ENCODE measurements at regions not wholly inside any gene's neighbourhood (a gene's known extent, or its start where the extent isn't known, plus 50 kb on each side); places are given as distances from the start of the nearest gene placed in this dataset.

DNA sequence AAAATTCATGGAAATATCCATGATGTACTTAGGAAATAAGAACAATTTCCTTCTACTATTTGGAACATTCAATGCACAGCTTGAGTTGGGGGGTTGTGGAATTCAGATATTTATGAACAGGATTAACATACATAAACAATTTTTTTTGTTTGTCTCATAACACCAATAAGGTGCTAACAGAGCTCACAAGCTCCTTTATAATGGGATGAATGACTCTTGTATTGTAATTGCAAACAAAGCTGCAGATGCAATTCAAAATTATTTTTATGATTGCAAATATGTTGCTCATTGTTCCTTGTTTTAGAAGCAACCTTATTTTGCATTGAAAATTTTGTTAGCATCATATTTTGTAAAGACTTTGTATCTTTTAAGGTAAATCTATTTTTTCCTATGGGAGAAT is 265.7 kb downstream of the PCDH17 start:
- Histone ChIP-seq H4K8ac (replicated peaks; ENCODE audit: insufficient read length, low read depth, low read length) (no peak overlapping the region), H3K4me2 (ENCODE audit: insufficient read depth, insufficient read length, low read length) (no peak overlapping the region), H2AK5ac (ENCODE audit: insufficient read length, low read length) (no peak overlapping the region), H3K14ac (ENCODE audit: insufficient read depth, low read length) (no peak overlapping the region), H2BK12ac (ENCODE audit: insufficient read length, low read depth, low read length) (no peak overlapping the region), H3K9me3 (ENCODE audit: control insufficient read depth, low read depth, low read length) (no peaks in the 10 kb centered on the region), H3K4me1 (ENCODE audit: insufficient read depth, low read length) (no peaks in the 10 kb centered on the region; the same call in 1 of the 2 replicates), H3K79me1 (ENCODE audit: insufficient read depth, low read depth, low read length, poor library complexity, severe bottlenecking) (no peaks in the 10 kb centered on the region), H2BK5ac (ENCODE audit: insufficient read length, low read length) (no peak overlapping the region), H3T11ph (ENCODE audit: low read length) (no peak overlapping the region), H3K27me3 (ENCODE audit: insufficient read depth, low read length) (no peaks in the 10 kb centered on the region), H3K27ac (ENCODE audit: insufficient read length, low read depth, low read length) (no peak overlapping the region), H3K23ac (ENCODE audit: insufficient read length, low read depth, low read length) (no peak overlapping the region), H4K91ac (ENCODE audit: insufficient read length, low read depth, low read length) (no peak overlapping the region), H3K56ac (ENCODE audit: insufficient read length, low read depth, low read length) (no peak overlapping the region), H4K20me1 (ENCODE audit: control insufficient read depth, insufficient read depth, insufficient read length) (no peaks in the 10 kb centered on the region), H2BK120ac (ENCODE audit: low read depth, low read length, poor library complexity, severe bottlenecking) (no peak overlapping the region), H3K23me2 (ENCODE audit: insufficient read length, low read depth, low read length, poor library complexity, severe bottlenecking) (no peaks in the 10 kb centered on the region), H2AFZ (ENCODE audit: low read length) (no peak overlapping the region), H2BK15ac (ENCODE audit: low read depth, low read length) (no peak overlapping the region), H3K79me2 (ENCODE audit: insufficient read depth, low read length) (no peaks in the 10 kb centered on the region), H4K5ac (ENCODE audit: insufficient read length, low read depth, low read length) (no peak overlapping the region), H3K18ac (ENCODE audit: insufficient read length, low read depth, low read length) (no peak overlapping the region), H2BK20ac (ENCODE audit: low read depth, low read length, poor library complexity, severe bottlenecking) (no peak overlapping the region), H3K4ac (ENCODE audit: low read depth, low read length) (no peak overlapping the region), H3K9ac (ENCODE audit: extremely low read depth, insufficient read length, low read length) (no peak overlapping the region)
- Mint-ChIP-seq H3K27ac (no peak overlapping the region), H3K27me3 (ENCODE audit: low read depth) (no peaks in the 10 kb centered on the region), H3K36me3 (ENCODE audit: insufficient read depth in 1 of 3, low read depth in 3 of 3) (no peaks in the 10 kb centered on the region; a peak in 1 of 7 replicates), H3K9me3 (no peaks in the 10 kb centered on the region), H3K4me3 (no peak overlapping the region), H3K4me1 (peaks cover 5% of the 10 kb centered on the region in 2 experiments)
- no peak for DNase-seq
- TF ChIP-seq, protein P1, sequence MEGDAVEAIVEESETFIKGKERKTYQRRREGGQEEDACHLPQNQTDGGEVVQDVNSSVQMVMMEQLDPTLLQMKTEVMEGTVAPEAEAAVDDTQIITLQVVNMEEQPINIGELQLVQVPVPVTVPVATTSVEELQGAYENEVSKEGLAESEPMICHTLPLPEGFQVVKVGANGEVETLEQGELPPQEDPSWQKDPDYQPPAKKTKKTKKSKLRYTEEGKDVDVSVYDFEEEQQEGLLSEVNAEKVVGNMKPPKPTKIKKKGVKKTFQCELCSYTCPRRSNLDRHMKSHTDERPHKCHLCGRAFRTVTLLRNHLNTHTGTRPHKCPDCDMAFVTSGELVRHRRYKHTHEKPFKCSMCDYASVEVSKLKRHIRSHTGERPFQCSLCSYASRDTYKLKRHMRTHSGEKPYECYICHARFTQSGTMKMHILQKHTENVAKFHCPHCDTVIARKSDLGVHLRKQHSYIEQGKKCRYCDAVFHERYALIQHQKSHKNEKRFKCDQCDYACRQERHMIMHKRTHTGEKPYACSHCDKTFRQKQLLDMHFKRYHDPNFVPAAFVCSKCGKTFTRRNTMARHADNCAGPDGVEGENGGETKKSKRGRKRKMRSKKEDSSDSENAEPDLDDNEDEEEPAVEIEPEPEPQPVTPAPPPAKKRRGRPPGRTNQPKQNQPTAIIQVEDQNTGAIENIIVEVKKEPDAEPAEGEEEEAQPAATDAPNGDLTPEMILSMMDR (conservative IDR thresholded peaks at IDR 0.05) = no peak
